Mesendoderm (in vitro differentiated cells): ENCODE measurements at regions not wholly inside any gene's neighbourhood (a gene's known extent, or its start where the extent isn't known, plus 50 kb on each side); places are given as distances from the start of the nearest gene placed in this dataset.
A peak's percentile ranks its signal among the peaks of the same experiment; 100 is the strongest.

Experiments used
- DNase-seq: peaks from one replicate; pipeline ENCODE4 v3.0.0; 2013
- H2AK5ac ChIP-seq: 2 replicates; pipeline ENCODE4 v1.6.1; 2013; ENCODE audit warnings: low read length, inconsistent platforms
- H2BK120ac ChIP-seq: 2 replicates; pipeline ENCODE4 v1.6.1; 2013; ENCODE audit warnings: low read depth, mild to moderate bottlenecking, low read length, moderate library complexity, mixed read lengths
- H2BK15ac ChIP-seq: replicated peaks from 2 replicates; pipeline ENCODE4 v1.6.1; 2013; ENCODE audit warnings: low read depth, mild to moderate bottlenecking, moderate library complexity
- H2BK5ac ChIP-seq: 2 replicates; pipeline ENCODE4 v1.6.1; 2013; ENCODE audit warnings: low read length, inconsistent platforms
- H3K18ac ChIP-seq: 2 replicates; pipeline ENCODE4 v1.6.1; 2013; ENCODE audit warnings: mild to moderate bottlenecking, low read length, mixed read lengths
- H3K23ac ChIP-seq: one replicate; pipeline ENCODE4 v1.6.1; 2013; ENCODE audit warnings: low read length
- H3K27ac ChIP-seq: 2 replicates; pipeline ENCODE4 v1.5.1; 2013; ENCODE audit warnings: low read depth, mild to moderate bottlenecking, inconsistent platforms, low read length, moderate library complexity
- H3K27me3 ChIP-seq: 2 replicates; pipeline ENCODE4 v1.6.1; 2013; ENCODE audit warnings: low read length, control low read depth, mild to moderate bottlenecking, inconsistent platforms; ENCODE audit not compliant: insufficient read depth, poor library complexity
- H3K36me3 ChIP-seq: 2 replicates; pipeline ENCODE4 v1.6.1; 2013; ENCODE audit warnings: low read length, inconsistent platforms; ENCODE audit not compliant: control insufficient read depth, insufficient read depth
- H3K4ac ChIP-seq: one replicate; pipeline ENCODE4 v1.6.1; 2013; ENCODE audit warnings: low read depth, mild to moderate bottlenecking, low read length, moderate library complexity
- H3K4me1 ChIP-seq: 2 replicates; pipeline ENCODE4 v1.6.1; 2013; ENCODE audit warnings: low read depth, low read length, inconsistent platforms; ENCODE audit not compliant: control insufficient read depth
- H3K4me2 ChIP-seq: 2 replicates; pipeline ENCODE4 v1.6.1; 2013; ENCODE audit warnings: low read length
- H3K4me3 ChIP-seq: 2 replicates; pipeline ENCODE4 v1.5.1; 2013; ENCODE audit warnings: mild to moderate bottlenecking, low read length
- H3K56ac ChIP-seq: one replicate; pipeline ENCODE4 v1.6.1; 2013; ENCODE audit warnings: low read length
- H3K79me1 ChIP-seq: 2 replicates; pipeline ENCODE4 v1.6.1; 2013; ENCODE audit warnings: low read length, inconsistent platforms
- H3K79me2 ChIP-seq: 2 replicates; pipeline ENCODE4 v1.6.1; 2013; ENCODE audit warnings: mild to moderate bottlenecking, low read length; ENCODE audit not compliant: control insufficient read depth, insufficient read depth
- H3K9ac ChIP-seq: 2 replicates; pipeline ENCODE4 v1.6.1; 2013; ENCODE audit warnings: low read length, inconsistent platforms
- H4K5ac ChIP-seq: one replicate; pipeline ENCODE4 v1.6.1; 2013; ENCODE audit warnings: low read length
- H4K8ac ChIP-seq: one replicate; pipeline ENCODE4 v1.6.1; 2013; ENCODE audit warnings: low read depth, mild to moderate bottlenecking, control low read depth, low read length, moderate library complexity
- WGBS: extraction: QIAGEN DNeasy Blood & Tissue Kit; methylation state at CpG from one replicate; pipeline ENCODE4 v1.1.7; 2013; ENCODE audit warnings: low lambda C conversion rate, missing lambda C conversion rate; ENCODE audit not compliant: insufficient coverage; ENCODE audit errors: extremely low coverage; 5-methylcytosine and 5-hydroxymethylcytosine counted together

GRCh38 chr3:55183201-55183600 lies 255.3 kb upstream of the LRTM1 start:
- Histone ChIP-seq H2BK5ac (no peak overlapping the region), H3K4me3 (no peak overlapping the region), H3K9ac (no peak overlapping the region), H3K27ac (no peak overlapping the region), H2BK120ac (no peak overlapping the region), H4K5ac (no peak overlapping the region), H3K4me2 (no peak overlapping the region), H4K8ac (no peak overlapping the region), H3K79me2 (no peaks in the 10 kb centered on the region), H3K36me3 (no peaks in the 10 kb centered on the region), H3K4ac (no peak overlapping the region), H3K18ac (no peak overlapping the region), H2BK15ac (no peak overlapping the region), H2AK5ac (no peak overlapping the region), H3K4me1 (no peaks in the 10 kb centered on the region), H3K27me3 (no peaks in the 10 kb centered on the region), H3K23ac (no peak overlapping the region), H3K56ac (no peak overlapping the region), H3K79me1 (no peaks in the 10 kb centered on the region)
- DNase-seq: no peak

- H3K4me1 ChIP-seq: no peaks in the 10 kb centered on the region
- no peak overlapping the region for H4K5ac ChIP-seq
- no peaks in the 10 kb centered on the region for H3K79me2 ChIP-seq
- H3K4me2 ChIP-seq: no peak overlapping the region
- H3K23ac ChIP-seq: no peak overlapping the region
- no CpG with 5 or more reads among the region's 6 CpGs for WGBS
- H3K56ac ChIP-seq: no peak overlapping the region
- no peak for DNase-seq
- no peak overlapping the region for H3K4ac ChIP-seq
- H2BK120ac ChIP-seq: no peak overlapping the region
- H2AK5ac ChIP-seq: no peak overlapping the region
- no peak overlapping the region for H2BK15ac ChIP-seq
- no peak overlapping the region for H4K8ac ChIP-seq
- no peak overlapping the region for H3K27ac ChIP-seq
- no peaks in the 10 kb centered on the region for H3K27me3 ChIP-seq
- no peak overlapping the region for H3K4me3 ChIP-seq
- H2BK5ac ChIP-seq: no peak overlapping the region
- H3K36me3 ChIP-seq: no peaks in the 10 kb centered on the region
- H3K9ac ChIP-seq: no peak overlapping the region
- no peaks in the 10 kb centered on the region for H3K79me1 ChIP-seq
- H3K18ac ChIP-seq: no peak overlapping the region
These were observed 253.2 kb upstream of the LRTM1 start for GRCh38 chr3:55180936-55181535.

GRCh38 chr3:55180161-55180560 lies 252.3 kb upstream of the LRTM1 start:
- no peaks in the 10 kb centered on the region for H3K36me3 ChIP-seq
- H4K8ac ChIP-seq: peak overlapping the region; percentile 39
- H3K4me1 ChIP-seq: no peaks in the 10 kb centered on the region
- DNase-seq: no peak
- no peak overlapping the region for H2BK15ac ChIP-seq
- H2BK5ac ChIP-seq: no peak overlapping the region
- H3K18ac ChIP-seq: peak overlapping the region; percentile 39
- WGBS: no CpG with 5 or more reads among the region's 3 CpGs
- no peak overlapping the region for H2AK5ac ChIP-seq
- H3K27ac ChIP-seq: no peak overlapping the region
- H3K27me3 ChIP-seq: no peaks in the 10 kb centered on the region
- H3K9ac ChIP-seq: no peak overlapping the region
- H2BK120ac ChIP-seq: no peak overlapping the region
- no peak overlapping the region for H3K23ac ChIP-seq
- no peak overlapping the region for H3K4me3 ChIP-seq
- no peaks in the 10 kb centered on the region for H3K79me1 ChIP-seq
- H4K5ac ChIP-seq: no peak overlapping the region
- H3K79me2 ChIP-seq: no peaks in the 10 kb centered on the region
- H3K56ac ChIP-seq: no peak overlapping the region
- H3K4me2 ChIP-seq: no peak overlapping the region
- H3K4ac ChIP-seq: no peak overlapping the region

- Histone ChIP-seq H3K4me3 (no peak overlapping the region), H3K23ac (no peak overlapping the region), H3K9ac (no peak overlapping the region), H3K79me2 (no peaks in the 10 kb centered on the region), H3K4me1 (no peaks in the 10 kb centered on the region), H2BK5ac (no peak overlapping the region), H3K4me2 (no peak overlapping the region), H4K8ac (no peak overlapping the region), H2BK120ac (no peak overlapping the region), H3K27ac (no peak overlapping the region), H3K4ac (no peak overlapping the region), H3K79me1 (no peaks in the 10 kb centered on the region), H4K5ac (no peak overlapping the region), H2BK15ac (no peak overlapping the region), H3K56ac (no peak overlapping the region), H3K18ac (no peak overlapping the region), H2AK5ac (no peak overlapping the region), H3K36me3 (no peaks in the 10 kb centered on the region), H3K27me3 (no peaks in the 10 kb centered on the region)
- DNase-seq: no peak
- no CpG with 5 or more reads among the region's 3 CpGs for WGBS
These were observed 250.5 kb upstream of the LRTM1 start for GRCh38 chr3:55178336-55178735.

- H3K36me3 ChIP-seq: no peaks in the 10 kb centered on the region
- H3K79me1 ChIP-seq: no peaks in the 10 kb centered on the region
- no peak overlapping the region for H3K27ac ChIP-seq
- no peaks in the 10 kb centered on the region for H3K4me1 ChIP-seq
- no peak overlapping the region for H3K4ac ChIP-seq
- H2BK5ac ChIP-seq: no peak overlapping the region
- H2BK15ac ChIP-seq: no peak overlapping the region
- no peak overlapping the region for H3K4me2 ChIP-seq
- H2AK5ac ChIP-seq: no peak overlapping the region
- H3K18ac ChIP-seq: no peak overlapping the region
- H2BK120ac ChIP-seq: no peak overlapping the region
- H3K9ac ChIP-seq: no peak overlapping the region
- no peak overlapping the region for H3K56ac ChIP-seq
- no peak overlapping the region for H4K8ac ChIP-seq
- no peaks in the 10 kb centered on the region for H3K79me2 ChIP-seq
- DNase-seq: no peak
- no peak overlapping the region for H3K4me3 ChIP-seq
- no peak overlapping the region for H3K23ac ChIP-seq
- H4K5ac ChIP-seq: no peak overlapping the region
- H3K27me3 ChIP-seq: no peaks in the 10 kb centered on the region
- WGBS: no CpG with 5 or more reads among the region's 6 CpGs
These were observed 249.9 kb upstream of the LRTM1 start for GRCh38 chr3:55177749-55178148.

GRCh38 chr3:55175423-55175822 lies 247.6 kb upstream of the LRTM1 start:
- Histone ChIP-seq H3K4me1 (no peaks in the 10 kb centered on the region), H3K79me1 (no peaks in the 10 kb centered on the region), H2AK5ac (no peak overlapping the region), H3K79me2 (no peaks in the 10 kb centered on the region), H4K8ac (no peak overlapping the region), H3K4me3 (no peak overlapping the region), H2BK120ac (no peak overlapping the region), H3K27me3 (no peaks in the 10 kb centered on the region), H3K23ac (no peak overlapping the region), H2BK15ac (no peak overlapping the region), H3K9ac (no peak overlapping the region), H4K5ac (no peak overlapping the region), H3K56ac (no peak overlapping the region), H3K36me3 (no peaks in the 10 kb centered on the region), H3K27ac (no peak overlapping the region), H3K18ac (no peak overlapping the region), H3K4me2 (no peak overlapping the region), H2BK5ac (no peak overlapping the region), H3K4ac (no peak overlapping the region)
- WGBS: no CpG with 5 or more reads among the region's 2 CpGs
- no peak for DNase-seq
